ENCODE measurements at regions not wholly inside any gene's neighbourhood (a gene's known extent, or its start where the extent isn't known, plus 50 kb on each side); places are given as distances from the start of the nearest gene placed in this dataset.
A peak's percentile ranks its signal among the peaks of the same experiment; 100 is the strongest.

- ATAC-seq (ENCODE audit: insufficient number of reproducible peaks, low FRiP score, low read depth) (no peak), DNase-seq (ENCODE audit: low spot score) (no peak)
- peaks cover 9 to 24% of the 10 kb centered on the region in 2 donors for H3K4me1 ChIP-seq (ENCODE audit: control insufficient read depth in 1 of 2, low read depth in 2 of 2)
- no peak for TF ChIP-seq CTCF (IDR thresholded peaks at IDR 0.05)
- no peak overlapping the region for H3K27ac ChIP-seq
- no peaks in the 10 kb centered on the region for H3K9me3 ChIP-seq
- no peaks in the 10 kb centered on the region for H3K36me3 ChIP-seq
- H3K27me3 ChIP-seq (replicated peaks; ENCODE audit: insufficient read depth) = no peaks in the 10 kb centered on the region
- H3K4me3 ChIP-seq = peak overlapping the region; percentile 3
These were observed 457.3 kb downstream of the ZNF608 start for GRCh38 chr5:124289130-124289529.

GRCh38 chr5:124287813-124288212, 458.6 kb downstream of the ZNF608 start:
- Histone ChIP-seq H3K4me3 (no peak overlapping the region), H3K27ac (no peak overlapping the region), H3K36me3 (no peaks in the 10 kb centered on the region), H3K4me1 (ENCODE audit: control insufficient read depth in 1 of 2, low read depth in 2 of 2) (peaks cover 9 to 24% of the 10 kb centered on the region in 2 donors), H3K27me3 (replicated peaks; ENCODE audit: insufficient read depth) (no peaks in the 10 kb centered on the region), H3K9me3 (no peaks in the 10 kb centered on the region)
- TF ChIP-seq CTCF (IDR thresholded peaks at IDR 0.05) = no peak
- DNase-seq (ENCODE audit: low spot score) = no peak
- no peak for ATAC-seq (ENCODE audit: insufficient number of reproducible peaks, low FRiP score, low read depth)

GRCh38 chr5:124285733-124286132, 460.7 kb downstream of the ZNF608 start:
- H3K9me3 ChIP-seq = no peaks in the 10 kb centered on the region
- no peak overlapping the region for H3K4me3 ChIP-seq

GRCh38 chr5:124285071-124285470, 461.4 kb downstream of the ZNF608 start:
- no peak overlapping the region for H3K27ac ChIP-seq
- no peaks in the 10 kb centered on the region for H3K27me3 ChIP-seq (replicated peaks; ENCODE audit: insufficient read depth)
- peaks cover 9 to 24% of the 10 kb centered on the region in 2 donors for H3K4me1 ChIP-seq (ENCODE audit: control insufficient read depth in 1 of 2, low read depth in 2 of 2)
- DNase-seq (ENCODE audit: low spot score) (no peak), ATAC-seq (ENCODE audit: insufficient number of reproducible peaks, low FRiP score, low read depth) (no peak)
- no peaks in the 10 kb centered on the region for H3K9me3 ChIP-seq
- H3K4me3 ChIP-seq = no peak overlapping the region
- no peak for TF ChIP-seq CTCF (IDR thresholded peaks at IDR 0.05)
- no peaks in the 10 kb centered on the region for H3K36me3 ChIP-seq

More at GRCh38 chr5:124285733-124286132, 460.7 kb downstream of the ZNF608 start:
- no peak for ATAC-seq (ENCODE audit: insufficient number of reproducible peaks, low FRiP score, low read depth)
- Histone ChIP-seq H3K4me1 (ENCODE audit: control insufficient read depth in 1 of 2, low read depth in 2 of 2) (peaks cover 9 to 24% of the 10 kb centered on the region in 2 donors), H3K27ac (no peak overlapping the region), H3K36me3 (no peaks in the 10 kb centered on the region), H3K27me3 (replicated peaks; ENCODE audit: insufficient read depth) (no peaks in the 10 kb centered on the region)
- no peak for DNase-seq (ENCODE audit: low spot score)
- no peak for TF ChIP-seq CTCF (IDR thresholded peaks at IDR 0.05)

- DNase-seq (ENCODE audit: low spot score) (no peak), ATAC-seq (ENCODE audit: insufficient number of reproducible peaks, low FRiP score, low read depth) (no peak)
- Histone ChIP-seq H3K4me1 (ENCODE audit: control insufficient read depth in 1 of 2, low read depth in 2 of 2) (peaks cover 0 to 8% of the 10 kb centered on the region in 2 donors), H3K27me3 (replicated peaks; ENCODE audit: insufficient read depth) (no peaks in the 10 kb centered on the region), H3K9me3 (no peaks in the 10 kb centered on the region), H3K36me3 (no peaks in the 10 kb centered on the region), H3K4me3 (no peak overlapping the region), H3K27ac (no peak overlapping the region)
- no peak for TF ChIP-seq CTCF (IDR thresholded peaks at IDR 0.05)
These were observed 463.4 kb downstream of the ZNF608 start for GRCh38 chr5:124283031-124283430.

All from thoracic aorta (tissue), 2 donors.